Stomach (tissue), 4 donors: ENCODE measurements at regions not wholly inside any gene's neighbourhood (a gene's known extent, or its start where the extent isn't known, plus 50 kb on each side); places are given as distances from the start of the nearest gene placed in this dataset.

Experiments used
- CTCF ChIP-seq, 7 experiments: fragments of 450-650 bp in 4 of 7; fragments of 200-600 bp in 3 of 7; sonication (generic) in 3 of 7; IDR thresholded peaks; one replicate each; pipeline ENCODE4 v1.5.1; 2016 to 2019; ENCODE audit warnings: antibody characterized with exemption in 7 of 7, control low read depth in 2 of 7, mild to moderate bottlenecking in 1 of 7
- POLR2A ChIP-seq, 4 donors: fragments of 450-650 bp; IDR thresholded peaks; one replicate each; pipeline ENCODE4 v1.6.1; 2016; ENCODE audit warnings: antibody characterized with exemption in 4 of 4, control low read depth in 2 of 4, mild to moderate bottlenecking in 1 of 4, moderate library complexity in 1 of 4

DNA sequence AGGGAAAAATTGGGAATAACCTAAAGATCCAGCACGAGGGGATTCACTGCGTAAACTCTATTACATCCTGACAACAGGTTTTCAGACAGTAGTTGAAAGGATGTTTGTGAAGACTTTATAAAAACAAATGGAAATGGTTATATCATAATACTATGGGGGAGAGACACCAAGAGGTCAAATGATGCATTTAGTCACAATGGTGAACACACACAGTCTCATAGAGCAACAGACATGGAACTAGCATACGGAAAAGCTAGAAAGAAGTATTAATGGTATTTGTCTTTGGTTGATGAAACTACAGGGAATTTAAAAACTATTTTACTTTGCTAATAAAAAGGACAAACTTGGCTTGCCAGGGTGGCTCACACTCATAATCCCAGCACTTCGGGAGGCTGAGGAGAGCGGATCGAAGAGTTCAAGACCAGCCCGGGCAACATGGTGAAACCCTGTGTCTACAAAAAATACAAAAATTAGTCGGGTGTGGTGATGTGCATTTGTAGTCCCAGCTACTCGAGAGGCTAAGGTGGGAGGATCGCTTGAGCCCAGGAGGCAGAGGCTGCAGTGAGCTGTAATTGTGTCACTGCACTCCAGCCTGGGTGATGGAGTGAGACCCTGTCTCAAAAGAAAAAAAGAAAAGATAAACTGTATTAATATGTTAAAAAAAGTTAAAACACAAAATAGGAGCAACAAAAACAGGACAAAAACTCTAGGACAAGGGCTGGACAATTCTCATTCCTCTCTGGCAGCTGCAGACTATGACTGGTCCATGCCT lies 94.8 kb downstream of the MYCN start:
- TF ChIP-seq POLR2A (IDR thresholded peaks at IDR 0.05) (no peak), CTCF (IDR thresholded peaks at IDR 0.05) (no peak)
